GM12891 (cell line): ENCODE measurements at regions not wholly inside any gene's neighbourhood (a gene's known extent, or its start where the extent isn't known, plus 50 kb on each side); places are given as distances from the start of the nearest gene placed in this dataset.

Experiments
- POLR2A ChIP-seq: IDR thresholded peaks from 2 replicates; pipeline ENCODE4 v1.6.1; 2011; ENCODE audit warnings: low read depth, low read length, control low read depth
- POLR2AphosphoS5 ChIP-seq: IDR thresholded peaks from 2 replicates; pipeline ENCODE4 v1.6.1; 2011; ENCODE audit warnings: low read depth, low read length, control low read depth
- POU2F2 ChIP-seq: IDR thresholded peaks from 2 replicates; pipeline ENCODE4 v1.6.1; 2011; ENCODE audit warnings: low read depth, mild to moderate bottlenecking, control low read depth, low read length, moderate library complexity
- TAF1 ChIP-seq: IDR thresholded peaks from 2 replicates; pipeline ENCODE4 v1.6.1; 2011; ENCODE audit warnings: low read depth, low read length, control low read depth

DNA sequence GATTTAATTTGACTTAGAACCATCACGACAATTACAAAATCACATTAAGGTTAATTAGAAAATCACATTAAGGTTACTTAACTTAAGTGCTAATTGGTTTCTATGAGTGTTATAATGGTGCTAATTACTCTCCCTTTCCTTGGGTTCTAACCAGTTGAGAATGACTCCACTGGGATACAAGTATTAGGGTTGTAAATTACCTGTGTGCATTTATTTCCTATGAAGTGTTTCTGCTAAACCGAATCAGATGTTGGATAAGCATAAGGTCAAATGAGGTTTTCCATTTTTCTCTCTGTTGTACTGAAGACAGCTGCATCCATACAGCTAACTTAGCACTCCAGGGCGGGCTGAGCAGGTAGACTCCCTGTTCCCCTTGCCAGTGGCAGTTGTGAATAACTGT, 610.3 kb upstream of the TMPRSS15 start:
- no peak for TF ChIP-seq POLR2A
- no peak for TF ChIP-seq POLR2AphosphoS5
- no peak for TF ChIP-seq TAF1
- TF ChIP-seq POU2F2, result no peak
